DND-41 (cell line): ENCODE measurements at regions not wholly inside any gene's neighbourhood (a gene's known extent, or its start where the extent isn't known, plus 50 kb on each side); places are given as distances from the start of the nearest gene placed in this dataset.

Experiments
- ATAC-seq: fragments of 200-7000 bp; cut with Tn5 transposase; 3 replicates; pipeline ENCODE4 v1.9.1; 2021; ENCODE audit warnings: low read depth; ENCODE audit not compliant: insufficient read depth
- DNase-seq: peaks from one replicate; pipeline ENCODE4 v3.0.0-alpha.2; 2020
- H2AFZ ChIP-seq: 2 replicates; pipeline ENCODE4 v1.6.0; 2012; ENCODE audit warnings: low read depth, low read length
- H3K27ac ChIP-seq: 2 replicates; pipeline ENCODE4 v1.5.1; 2012; ENCODE audit warnings: low read length, inconsistent platforms
- H3K27me3 ChIP-seq: fragments of 200-600 bp; sonication (generic); 2 replicates; pipeline ENCODE4 v1.6.0; 2012; ENCODE audit warnings: low read length, mild to moderate bottlenecking, inconsistent platforms; ENCODE audit not compliant: insufficient read depth, poor library complexity
- H3K36me3 ChIP-seq: 2 replicates; pipeline ENCODE4 v1.5.1; 2012; ENCODE audit warnings: low read length, inconsistent platforms; ENCODE audit not compliant: insufficient read depth
- H3K4me1 ChIP-seq: 2 replicates; pipeline ENCODE4 v1.5.1; 2012; ENCODE audit warnings: mild to moderate bottlenecking, low read length; ENCODE audit not compliant: insufficient read depth
- H3K4me2 ChIP-seq: 2 replicates; pipeline ENCODE4 v1.6.0; 2012; ENCODE audit warnings: mild to moderate bottlenecking, moderate library complexity, low read length, inconsistent platforms; ENCODE audit not compliant: insufficient read depth
- H3K4me3 ChIP-seq, 2 experiments: fragments of 200-600 bp in 1 of 2; shearing (Covaris generic) in 1 of 2; 2 replicates each; pipeline ENCODE4 v1.5.1; 2012 to 2016; ENCODE audit warnings: inconsistent platforms in 2 of 2, low read length in 2 of 2, mild to moderate bottlenecking in 2 of 2, low read depth in 1 of 2, moderate library complexity in 1 of 2
- H3K79me2 ChIP-seq: 2 replicates; pipeline ENCODE4 v1.6.0; 2012; ENCODE audit warnings: low read length, inconsistent platforms; ENCODE audit not compliant: insufficient read depth
- H3K9ac ChIP-seq: 2 replicates; pipeline ENCODE4 v1.6.0; 2012; ENCODE audit warnings: low read depth, mild to moderate bottlenecking, inconsistent platforms, low read length, moderate library complexity
- H3K9me3 ChIP-seq: 2 replicates; pipeline ENCODE4 v1.5.1; 2012; ENCODE audit warnings: low read length, moderate library complexity, mild to moderate bottlenecking, inconsistent platforms; ENCODE audit not compliant: insufficient read depth, severe bottlenecking
- H4K20me1 ChIP-seq: 2 replicates; pipeline ENCODE4 v1.6.0; 2012; ENCODE audit warnings: low read length; ENCODE audit not compliant: insufficient read depth
- EZH2 ChIP-seq: IDR thresholded peaks from 3 replicates; pipeline ENCODE4 v1.6.1; 2012; ENCODE audit warnings: borderline replicate concordance, low read depth, mild to moderate bottlenecking, moderate library complexity, low read length, inconsistent platforms; ENCODE audit not compliant: severe bottlenecking
- TF ChIP-seq, protein P1 (sequence below): IDR thresholded peaks from 2 replicates; pipeline ENCODE4 v1.5.1; 2012; ENCODE audit warnings: borderline replicate concordance, low read length, moderate library complexity, mild to moderate bottlenecking; ENCODE audit not compliant: poor library complexity, severe bottlenecking; ENCODE audit errors: extremely low read depth

DNA sequence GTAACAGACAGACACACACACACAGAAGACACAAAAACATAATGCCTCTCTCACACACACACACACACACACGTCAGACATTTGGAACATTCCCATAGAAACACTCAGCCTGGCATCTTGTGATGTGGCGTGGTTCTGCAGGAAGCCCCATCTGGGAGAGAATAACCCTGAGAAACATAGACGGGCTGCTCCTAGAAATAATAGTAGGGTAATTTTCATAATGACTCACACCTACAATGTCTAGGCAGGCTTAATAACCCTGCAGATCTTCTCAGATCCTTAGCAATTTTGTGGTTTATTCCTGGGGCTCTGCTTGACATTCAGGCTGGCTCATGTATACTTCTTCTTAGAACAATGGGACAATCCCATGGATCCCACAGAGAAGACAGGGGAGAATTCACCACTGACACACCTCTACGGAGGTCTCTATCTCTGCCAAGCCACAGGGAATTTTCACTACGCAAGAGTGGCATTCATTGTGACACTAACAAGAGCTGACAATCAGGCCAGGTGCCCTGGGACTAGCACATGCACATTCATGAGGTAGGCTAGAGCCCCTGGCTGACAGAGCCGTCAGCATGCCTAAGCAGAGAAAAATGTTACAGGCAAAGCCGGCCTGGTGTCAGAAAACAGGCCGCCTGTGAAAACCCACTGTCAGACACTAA, 631.5 kb upstream of the TSPY4 start:
- Histone ChIP-seq H3K27ac (no peak overlapping the region), H3K9me3 (no peaks in the 10 kb centered on the region), H3K79me2 (no peaks in the 10 kb centered on the region), H3K27me3 (no peaks in the 10 kb centered on the region), H2AFZ (no peak overlapping the region), H3K9ac (no peak overlapping the region), H3K4me3 (no peak overlapping the region), H3K36me3 (no peaks in the 10 kb centered on the region), H3K4me2 (no peak overlapping the region), H4K20me1 (no peaks in the 10 kb centered on the region), H3K4me1 (no peaks in the 10 kb centered on the region)
- ATAC-seq: no peak
- DNase-seq: no peak
- TF ChIP-seq EZH2: no peak
- TF ChIP-seq, protein P1, sequence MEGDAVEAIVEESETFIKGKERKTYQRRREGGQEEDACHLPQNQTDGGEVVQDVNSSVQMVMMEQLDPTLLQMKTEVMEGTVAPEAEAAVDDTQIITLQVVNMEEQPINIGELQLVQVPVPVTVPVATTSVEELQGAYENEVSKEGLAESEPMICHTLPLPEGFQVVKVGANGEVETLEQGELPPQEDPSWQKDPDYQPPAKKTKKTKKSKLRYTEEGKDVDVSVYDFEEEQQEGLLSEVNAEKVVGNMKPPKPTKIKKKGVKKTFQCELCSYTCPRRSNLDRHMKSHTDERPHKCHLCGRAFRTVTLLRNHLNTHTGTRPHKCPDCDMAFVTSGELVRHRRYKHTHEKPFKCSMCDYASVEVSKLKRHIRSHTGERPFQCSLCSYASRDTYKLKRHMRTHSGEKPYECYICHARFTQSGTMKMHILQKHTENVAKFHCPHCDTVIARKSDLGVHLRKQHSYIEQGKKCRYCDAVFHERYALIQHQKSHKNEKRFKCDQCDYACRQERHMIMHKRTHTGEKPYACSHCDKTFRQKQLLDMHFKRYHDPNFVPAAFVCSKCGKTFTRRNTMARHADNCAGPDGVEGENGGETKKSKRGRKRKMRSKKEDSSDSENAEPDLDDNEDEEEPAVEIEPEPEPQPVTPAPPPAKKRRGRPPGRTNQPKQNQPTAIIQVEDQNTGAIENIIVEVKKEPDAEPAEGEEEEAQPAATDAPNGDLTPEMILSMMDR: no peak

- ATAC-seq (no peak), DNase-seq (no peak)
- H2AFZ ChIP-seq: no peak overlapping the region
- TF ChIP-seq, protein P1: no peak
- TF ChIP-seq EZH2: no peak
- H3K9me3 ChIP-seq: no peaks in the 10 kb centered on the region
- no peaks in the 10 kb centered on the region for H3K4me1 ChIP-seq
- H3K4me2 ChIP-seq: no peak overlapping the region
- no peaks in the 10 kb centered on the region for H3K79me2 ChIP-seq
- H3K27ac ChIP-seq: no peak overlapping the region
- no peak overlapping the region for H3K4me3 ChIP-seq
- no peaks in the 10 kb centered on the region for H3K36me3 ChIP-seq
- H3K9ac ChIP-seq: no peak overlapping the region
- H3K27me3 ChIP-seq: no peaks in the 10 kb centered on the region
- H4K20me1 ChIP-seq: no peaks in the 10 kb centered on the region
Measured at GRCh38 chrY:8712296-8712695, 625.0 kb upstream of the TSPY4 start.

- ATAC-seq: no peak
- TF ChIP-seq, protein P1: no peak
- TF ChIP-seq EZH2: no peak
Measured at GRCh38 chrY:8715226-8715625, 622.0 kb upstream of the TSPY4 start.

DNA sequence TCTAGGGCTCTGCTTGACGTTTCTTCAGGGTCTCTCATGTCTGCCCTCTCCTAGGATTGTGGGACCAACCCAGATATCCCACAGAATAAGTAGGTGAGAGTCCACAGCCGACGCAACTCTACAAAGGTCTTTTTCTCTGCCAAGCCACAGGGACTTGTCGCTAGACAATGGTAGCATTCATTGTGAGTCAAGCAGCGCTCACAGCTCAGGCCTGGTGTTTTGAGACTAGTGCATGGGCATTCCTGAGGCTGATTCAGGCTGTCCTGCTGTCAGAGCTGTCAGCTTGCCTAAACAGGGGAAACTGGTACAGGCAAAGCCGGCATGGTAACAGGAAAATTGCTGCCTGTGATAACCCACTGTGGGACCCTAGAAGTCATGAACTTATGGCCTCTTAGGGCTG, 610.6 kb upstream of the TSPY4 start:
- Histone ChIP-seq H3K27me3 (no peaks in the 10 kb centered on the region), H2AFZ (no peak overlapping the region), H3K36me3 (no peaks in the 10 kb centered on the region), H3K4me2 (no peak overlapping the region), H3K9ac (no peak overlapping the region), H3K9me3 (no peaks in the 10 kb centered on the region), H3K79me2 (no peaks in the 10 kb centered on the region), H3K4me1 (no peaks in the 10 kb centered on the region), H4K20me1 (no peaks in the 10 kb centered on the region), H3K27ac (no peak overlapping the region), H3K4me3 (no peak overlapping the region)
- no peak for ATAC-seq
- no peak for TF ChIP-seq EZH2
- TF ChIP-seq, protein P1: no peak
- no peak for DNase-seq

More at GRCh38 chrY:8715226-8715625, 622.0 kb upstream of the TSPY4 start:
- H3K9me3 ChIP-seq: no peaks in the 10 kb centered on the region
- no peaks in the 10 kb centered on the region for H3K36me3 ChIP-seq
- no peaks in the 10 kb centered on the region for H3K79me2 ChIP-seq
- no peak overlapping the region for H3K4me2 ChIP-seq
- H3K4me1 ChIP-seq: no peaks in the 10 kb centered on the region
- H3K27me3 ChIP-seq: no peaks in the 10 kb centered on the region
- no peak overlapping the region for H3K27ac ChIP-seq
- DNase-seq: no peak
- H4K20me1 ChIP-seq: no peaks in the 10 kb centered on the region
- no peak overlapping the region for H2AFZ ChIP-seq
- H3K4me3 ChIP-seq: no peak overlapping the region
- no peak overlapping the region for H3K9ac ChIP-seq
